Loucy (cell line): ENCODE measurements at regions not wholly inside any gene's neighbourhood (a gene's known extent, or its start where the extent isn't known, plus 50 kb on each side); places are given as distances from the start of the nearest gene placed in this dataset.

ENCODE experiments used
- H2AFZ ChIP-seq: fragments of 200-600 bp; sonication (generic); 2 replicates; pipeline ENCODE4 v1.6.0; 2016; ENCODE audit warnings: antibody characterized with exemption, mild to moderate bottlenecking, low read length, moderate library complexity
- H3F3A ChIP-seq: fragments of 200-600 bp; 2 replicates; pipeline ENCODE4 v1.6.0; 2016; ENCODE audit warnings: antibody characterized with exemption, low read depth, mild to moderate bottlenecking
- H3K27me3 ChIP-seq: fragments of 200-600 bp; sonication (generic); 2 replicates; pipeline ENCODE4 v1.6.1; 2014; ENCODE audit warnings: low read length, mild to moderate bottlenecking; ENCODE audit not compliant: insufficient read depth, poor library complexity, severe bottlenecking
- H3K36me3 ChIP-seq: fragments of 200-600 bp; sonication (generic); 2 replicates; pipeline ENCODE4 v1.6.1; 2016; ENCODE audit warnings: low read length; ENCODE audit not compliant: insufficient read depth
- H3K4me1 ChIP-seq: fragments of 200-600 bp; sonication (generic); 2 replicates; pipeline ENCODE4 v1.5.1; 2014; ENCODE audit warnings: low read length, mild to moderate bottlenecking; ENCODE audit not compliant: insufficient read depth, poor library complexity, severe bottlenecking
- H3K4me2 ChIP-seq: fragments of 200-600 bp; sonication (generic); 2 replicates; pipeline ENCODE4 v1.6.0; 2014; ENCODE audit warnings: antibody characterized with exemption, low read length, low read depth, mild to moderate bottlenecking; ENCODE audit not compliant: poor library complexity, severe bottlenecking
- H3K4me3 ChIP-seq: fragments of 200-600 bp; sonication (generic); 2 replicates; pipeline ENCODE4 v1.5.1; 2014; ENCODE audit warnings: low read length, mild to moderate bottlenecking, mixed read lengths; ENCODE audit not compliant: poor library complexity, severe bottlenecking
- H3K79me2 ChIP-seq: fragments of 200-600 bp; sonication (generic); 2 replicates; pipeline ENCODE4 v1.6.1; 2014; ENCODE audit warnings: low read length; ENCODE audit not compliant: insufficient read depth
- H3K9ac ChIP-seq: fragments of 200-600 bp; sonication (generic); 2 replicates; pipeline ENCODE4 v1.6.0; 2014; ENCODE audit warnings: mild to moderate bottlenecking, low read depth, low read length, moderate library complexity; ENCODE audit not compliant: poor library complexity, severe bottlenecking
- H3K9me2 ChIP-seq: fragments of 200-600 bp; sonication (generic); replicated peaks from 2 replicates; pipeline ENCODE4 v1.6.1; 2016; ENCODE audit warnings: low read depth, low read length, mixed read lengths
- H3K9me3 ChIP-seq: fragments of 200-600 bp; sonication (generic); 2 replicates; pipeline ENCODE4 v1.6.1; 2014; ENCODE audit warnings: mild to moderate bottlenecking, antibody characterized with exemption, low read length, low read depth; ENCODE audit not compliant: insufficient read depth
- H4K20me1 ChIP-seq: fragments of 200-600 bp; sonication (generic); 2 replicates; pipeline ENCODE4 v1.6.0; 2014; ENCODE audit warnings: antibody characterized with exemption, low read length, mild to moderate bottlenecking; ENCODE audit not compliant: insufficient read depth, poor library complexity, severe bottlenecking
- CTCF ChIP-seq: fragments of 200-600 bp; sonication (generic); conservative IDR thresholded peaks from 2 replicates; pipeline ENCODE4 v1.5.1; 2014; ENCODE audit warnings: mild to moderate bottlenecking, antibody characterized with exemption, low read length
- EZH2phosphoT487 ChIP-seq: fragments of 200-600 bp; IDR thresholded peaks from 2 replicates; pipeline ENCODE4 v1.6.1; 2018; ENCODE audit warnings: antibody characterized with exemption, mild to moderate bottlenecking, moderate library complexity, borderline replicate concordance

DNA sequence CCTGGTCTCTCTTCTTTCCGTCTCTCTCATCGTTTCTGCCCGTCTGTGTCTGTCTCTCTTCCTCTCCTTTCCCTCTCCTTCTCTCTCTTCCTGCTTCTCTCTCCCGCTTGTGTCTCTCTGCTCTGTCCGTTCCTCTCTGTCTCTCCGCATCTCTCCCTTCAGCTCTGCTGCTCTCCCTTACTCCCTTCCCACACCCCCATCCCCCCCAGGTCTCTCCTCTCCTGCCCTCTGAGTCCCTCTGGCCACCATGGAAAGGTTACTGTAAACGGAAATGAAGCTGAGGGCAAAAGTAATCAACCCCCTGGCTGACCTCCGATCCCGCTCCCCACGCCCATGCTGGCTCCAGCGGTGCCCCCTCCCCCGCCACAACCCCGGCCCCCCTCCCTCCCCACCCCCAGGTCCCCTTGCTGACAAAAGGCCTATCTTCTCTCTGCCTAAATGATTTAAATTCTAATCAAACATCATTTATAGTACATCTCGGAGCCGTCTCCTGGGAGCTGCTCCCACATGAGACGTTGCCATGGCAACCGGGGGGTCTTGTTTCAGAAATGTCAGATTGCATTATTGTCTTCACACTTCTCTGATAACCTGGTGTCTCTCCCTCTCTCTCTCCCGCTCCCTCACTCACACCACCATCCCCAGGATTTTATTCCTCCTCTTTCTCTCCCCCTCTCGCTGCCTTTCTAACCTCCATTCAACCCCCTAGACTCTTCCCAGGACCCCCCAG is 203.8 kb downstream of the RBM19 start:
- Histone ChIP-seq H3K79me2 (no peaks in the 10 kb centered on the region), H3K9me3 (no peaks in the 10 kb centered on the region), H3K27me3 (no peaks in the 10 kb centered on the region), H3K4me1 (no peaks in the 10 kb centered on the region), H3K9me2 (no peaks in the 10 kb centered on the region), H2AFZ (no peak overlapping the region), H3K4me2 (no peak overlapping the region), H4K20me1 (no peaks in the 10 kb centered on the region), H3F3A (no peaks in the 10 kb centered on the region), H3K9ac (no peak overlapping the region), H3K36me3 (no peaks in the 10 kb centered on the region), H3K4me3 (no peak overlapping the region)
- no peak for TF ChIP-seq EZH2phosphoT487
- no peak for TF ChIP-seq CTCF

DNA sequence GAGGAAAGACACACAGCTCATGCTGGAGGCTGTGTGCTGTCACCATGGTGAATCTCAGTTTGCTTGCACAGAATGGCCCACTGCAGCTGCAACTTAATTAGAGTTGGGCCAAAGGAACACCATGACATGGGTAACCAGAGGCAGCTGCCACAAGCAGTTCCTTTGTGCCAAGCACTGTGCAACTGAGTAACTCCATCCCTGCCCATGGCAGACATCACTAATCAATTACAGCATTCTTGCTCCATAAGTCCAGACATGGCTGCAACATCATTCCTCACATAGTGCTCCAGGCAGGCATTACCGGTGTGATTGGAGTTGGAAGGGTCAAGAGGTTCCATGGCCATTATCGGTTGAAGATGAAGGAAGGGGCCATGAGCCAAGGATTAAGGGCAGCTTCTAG is 207.0 kb downstream of the RBM19 start:
- Histone ChIP-seq H3K27me3 (no peaks in the 10 kb centered on the region), H3K79me2 (no peaks in the 10 kb centered on the region), H3K4me1 (no peaks in the 10 kb centered on the region), H2AFZ (no peak overlapping the region), H4K20me1 (no peaks in the 10 kb centered on the region), H3K9me3 (no peaks in the 10 kb centered on the region), H3K9ac (no peak overlapping the region), H3K4me3 (no peak overlapping the region), H3K9me2 (no peaks in the 10 kb centered on the region), H3K4me2 (no peak overlapping the region), H3K36me3 (no peaks in the 10 kb centered on the region), H3F3A (no peaks in the 10 kb centered on the region)
- TF ChIP-seq CTCF (no peak), EZH2phosphoT487 (no peak)

DNA sequence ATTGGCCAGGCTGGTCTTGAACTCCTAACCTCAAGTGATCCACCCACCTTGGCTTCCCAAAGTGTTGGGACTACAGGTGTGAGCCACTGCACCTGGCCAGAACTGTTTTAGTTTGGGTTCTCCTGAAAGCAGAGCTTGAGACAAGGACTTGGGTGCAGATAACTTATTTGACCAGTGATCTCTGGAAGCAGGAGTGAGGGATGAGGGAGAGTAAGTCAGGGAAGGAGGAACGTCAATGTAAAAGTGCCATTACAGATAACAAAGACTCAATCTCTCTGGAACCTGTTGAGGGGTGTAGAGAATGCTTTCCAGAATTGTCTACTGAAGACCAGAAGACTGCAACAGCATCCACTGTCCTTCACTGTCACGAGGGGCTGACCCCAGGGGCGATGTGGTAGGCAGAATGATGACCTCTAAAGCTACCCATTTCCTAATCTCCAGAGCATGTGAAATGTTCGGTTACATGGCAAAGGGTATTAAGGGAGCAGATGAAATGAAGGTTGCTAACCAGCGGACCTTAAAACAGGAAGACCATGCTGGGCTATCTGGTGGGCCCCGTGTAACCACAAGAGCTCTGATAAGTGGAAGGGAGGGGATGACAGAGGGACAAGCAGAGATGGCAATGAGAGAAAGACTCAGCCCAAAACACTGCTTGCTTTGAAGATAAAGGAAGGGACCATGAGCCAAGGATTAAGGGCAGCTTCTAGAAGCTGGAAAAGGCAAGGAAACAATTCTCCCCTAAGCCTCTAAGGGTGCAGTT is 207.8 kb downstream of the RBM19 start:
- no peaks in the 10 kb centered on the region for H3K9me2 ChIP-seq
- H2AFZ ChIP-seq: no peak overlapping the region
- no peaks in the 10 kb centered on the region for H3F3A ChIP-seq
- H3K27me3 ChIP-seq: no peaks in the 10 kb centered on the region
- H4K20me1 ChIP-seq: no peaks in the 10 kb centered on the region
- H3K9me3 ChIP-seq: no peaks in the 10 kb centered on the region
- no peak overlapping the region for H3K4me2 ChIP-seq
- no peaks in the 10 kb centered on the region for H3K79me2 ChIP-seq
- no peak overlapping the region for H3K4me3 ChIP-seq
- H3K36me3 ChIP-seq: no peaks in the 10 kb centered on the region
- no peak overlapping the region for H3K9ac ChIP-seq
- no peaks in the 10 kb centered on the region for H3K4me1 ChIP-seq
- TF ChIP-seq EZH2phosphoT487 (no peak), CTCF (no peak)
